ENCODE measurements at regions not wholly inside any gene's neighbourhood (a gene's known extent, or its start where the extent isn't known, plus 50 kb on each side); places are given as distances from the start of the nearest gene placed in this dataset.
"Not testable (repeated sequence)": the region's sequence is repeated elsewhere in the genome, so short reads cannot be mapped to it uniquely, and the experiment has no call there.

GRCh38 chr7:98794453-98794852 is 75.4 kb downstream of the TMEM130 start:
- TF ChIP-seq, protein P1, sequence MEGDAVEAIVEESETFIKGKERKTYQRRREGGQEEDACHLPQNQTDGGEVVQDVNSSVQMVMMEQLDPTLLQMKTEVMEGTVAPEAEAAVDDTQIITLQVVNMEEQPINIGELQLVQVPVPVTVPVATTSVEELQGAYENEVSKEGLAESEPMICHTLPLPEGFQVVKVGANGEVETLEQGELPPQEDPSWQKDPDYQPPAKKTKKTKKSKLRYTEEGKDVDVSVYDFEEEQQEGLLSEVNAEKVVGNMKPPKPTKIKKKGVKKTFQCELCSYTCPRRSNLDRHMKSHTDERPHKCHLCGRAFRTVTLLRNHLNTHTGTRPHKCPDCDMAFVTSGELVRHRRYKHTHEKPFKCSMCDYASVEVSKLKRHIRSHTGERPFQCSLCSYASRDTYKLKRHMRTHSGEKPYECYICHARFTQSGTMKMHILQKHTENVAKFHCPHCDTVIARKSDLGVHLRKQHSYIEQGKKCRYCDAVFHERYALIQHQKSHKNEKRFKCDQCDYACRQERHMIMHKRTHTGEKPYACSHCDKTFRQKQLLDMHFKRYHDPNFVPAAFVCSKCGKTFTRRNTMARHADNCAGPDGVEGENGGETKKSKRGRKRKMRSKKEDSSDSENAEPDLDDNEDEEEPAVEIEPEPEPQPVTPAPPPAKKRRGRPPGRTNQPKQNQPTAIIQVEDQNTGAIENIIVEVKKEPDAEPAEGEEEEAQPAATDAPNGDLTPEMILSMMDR (IDR thresholded peaks at IDR 0.05), result not testable (repeated sequence)
- TF ChIP-seq POLR2A, EP300 (IDR thresholded peaks at IDR 0.05): not testable (repeated sequence)
